CD4-positive, alpha-beta T cell (primary cell): ENCODE measurements at regions not wholly inside any gene's neighbourhood (a gene's known extent, or its start where the extent isn't known, plus 50 kb on each side); places are given as distances from the start of the nearest gene placed in this dataset.

Source experiments
- ATAC-seq: fragments of 200-7000 bp; cut with Tn5 transposase; one replicate; pipeline ENCODE4 v1.10.0; 2022; ENCODE audit warnings: mild to moderate bottlenecking; ENCODE audit not compliant: poor library complexity
- CTCF ChIA-PET: fragments of 350-600 bp; sonication (Branson Sonifier 250); formaldehyde crosslinking; loops from one replicate; lab custom pipeline; 2021; ENCODE audit warnings: antibody characterized with exemption, inconsistent platforms; lab: Charles Lee
- POLR2A ChIA-PET: fragments of 350-600 bp; sonication (Branson Sonifier 250); formaldehyde crosslinking; loops from one replicate; lab custom pipeline; 2021; ENCODE audit warnings: antibody characterized with exemption, inconsistent platforms; lab: Charles Lee
- DNase-seq, 14 experiments: peaks; one replicate each; pipeline ENCODE4 v3.0.0-alpha.2; 2013 to 2020; ENCODE audit warnings: mixed read lengths in 2 of 14
- H3K27ac ChIP-seq, 2 donors: one replicate each; pipeline versions ENCODE4 v1.5.1 to v1.7.0; 2013; ENCODE audit warnings: low read length in 2 of 2, low read depth in 1 of 2, mild to moderate bottlenecking in 1 of 2
- H3K27me3 ChIP-seq, 2 experiments: 1 replicate in 1 of 2; 2 replicates in 1 of 2; pipeline versions ENCODE4 v1.6.1 to v1.7.0; 2013; ENCODE audit warnings: low read length in 2 of 2, control low read depth in 1 of 2, mild to moderate bottlenecking in 1 of 2, moderate library complexity in 1 of 2; ENCODE audit not compliant: insufficient read depth in 2 of 2, control insufficient read depth in 1 of 2
- H3K36me3 ChIP-seq: one replicate; pipeline ENCODE4 v1.6.1; 2013; ENCODE audit warnings: low read length, control low read depth; ENCODE audit not compliant: insufficient read depth
- H3K4me1 ChIP-seq: one replicate; pipeline ENCODE4 v1.6.1; 2013; ENCODE audit warnings: low read length, control low read depth; ENCODE audit not compliant: insufficient read depth
- H3K4me3 ChIP-seq: one replicate; pipeline ENCODE4 v1.5.1; 2013; ENCODE audit warnings: mild to moderate bottlenecking, low read length, moderate library complexity
- H3K9me3 ChIP-seq, 2 experiments: 1 replicate in 1 of 2; 2 replicates in 1 of 2; pipeline versions ENCODE4 v1.6.1 to v1.7.0; 2013; ENCODE audit warnings: low read length in 2 of 2, mild to moderate bottlenecking in 2 of 2, control low read depth in 1 of 2, moderate library complexity in 1 of 2; ENCODE audit not compliant: control insufficient read depth in 1 of 2, insufficient read depth in 1 of 2
- H3K27ac Mint-ChIP-seq: one replicate; pipeline ENCODE4 v1.8.0; 2020; ENCODE audit warnings: mixed read lengths
- H3K27me3 Mint-ChIP-seq: one replicate; pipeline ENCODE4 v1.8.0; 2021; ENCODE audit warnings: mixed read lengths
- H3K36me3 Mint-ChIP-seq: one replicate; pipeline ENCODE4 v1.8.0; 2021; ENCODE audit warnings: low read depth, mixed read lengths
- H3K4me1 Mint-ChIP-seq: one replicate; pipeline ENCODE4 v1.8.0; 2021; ENCODE audit warnings: low read depth, mixed read lengths
- H3K4me3 Mint-ChIP-seq: one replicate; pipeline ENCODE4 v1.8.0; 2020; ENCODE audit warnings: mild to moderate bottlenecking, mixed read lengths
- H3K9me3 Mint-ChIP-seq: one replicate; pipeline ENCODE4 v1.8.0; 2020; ENCODE audit warnings: mixed read lengths
- intact Hi-C, 2 experiments: fragments of 100-400 bp; cut with DNase I in 1 of 2; cut with micrococcal nuclease in 1 of 2; formaldehyde crosslinking; loops; one replicate each; pipeline versions ENCODE4 v1.15.1 to v1.9.0; 2023 to 2025; cut with DNase I, micrococcal nuclease
- TF ChIP-seq, protein P1 (sequence below): fragments of 200-600 bp; IDR thresholded peaks from one replicate; pipeline ENCODE4 v1.8.0; 2022; ENCODE audit warnings: antibody characterized with exemption, mild to moderate bottlenecking

DNA sequence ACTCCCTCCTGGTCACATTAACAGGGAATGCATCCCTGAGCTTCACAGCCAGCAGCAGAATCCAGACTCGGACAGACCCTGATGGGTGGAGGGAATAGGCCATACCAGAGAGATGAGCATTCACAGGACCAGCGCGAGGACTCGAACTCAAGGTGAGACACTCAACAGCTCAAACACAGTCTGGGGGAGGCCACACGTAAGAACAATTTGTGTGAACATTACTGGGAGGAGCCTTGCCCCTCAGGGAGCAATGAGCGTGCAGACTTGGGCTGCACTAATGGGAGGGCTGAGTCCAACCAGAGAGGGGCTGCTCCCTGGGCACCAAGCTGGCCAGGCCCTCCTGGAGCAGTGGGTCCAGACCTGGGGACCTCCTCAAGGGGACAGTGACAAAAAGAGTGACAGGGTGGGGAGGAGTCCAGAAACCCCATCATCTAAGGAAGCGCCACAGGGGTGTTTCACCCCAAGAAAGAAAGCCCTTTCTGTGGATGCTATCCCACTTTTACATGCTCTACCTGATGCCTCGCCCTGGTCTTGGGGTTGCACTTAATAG is 118.4 kb downstream of the MRPL14 start:
- intact Hi-C loops, result no loop called here
- Histone ChIP-seq H3K4me1 (no peaks in the 10 kb centered on the region), H3K36me3 (no peaks in the 10 kb centered on the region), H3K9me3 (no peaks in the 10 kb centered on the region), H3K27me3 (peaks cover 17 to 25% of the 10 kb centered on the region in 2 experiments), H3K27ac (no peak overlapping the region), H3K4me3 (no peak overlapping the region)
- no peak overlapping the region for H3K27ac Mint-ChIP-seq
- H3K27me3 Mint-ChIP-seq, result peaks cover 26% of the 10 kb centered on the region
- ChIA-PET CTCF (no interaction called here), POLR2A (no interaction called here)
- peaks cover 2% of the 10 kb centered on the region for H3K4me1 Mint-ChIP-seq
- no peaks in the 10 kb centered on the region for H3K36me3 Mint-ChIP-seq
- H3K4me3 Mint-ChIP-seq, result no peak overlapping the region
- H3K9me3 Mint-ChIP-seq, result no peaks in the 10 kb centered on the region
- TF ChIP-seq, protein P1, sequence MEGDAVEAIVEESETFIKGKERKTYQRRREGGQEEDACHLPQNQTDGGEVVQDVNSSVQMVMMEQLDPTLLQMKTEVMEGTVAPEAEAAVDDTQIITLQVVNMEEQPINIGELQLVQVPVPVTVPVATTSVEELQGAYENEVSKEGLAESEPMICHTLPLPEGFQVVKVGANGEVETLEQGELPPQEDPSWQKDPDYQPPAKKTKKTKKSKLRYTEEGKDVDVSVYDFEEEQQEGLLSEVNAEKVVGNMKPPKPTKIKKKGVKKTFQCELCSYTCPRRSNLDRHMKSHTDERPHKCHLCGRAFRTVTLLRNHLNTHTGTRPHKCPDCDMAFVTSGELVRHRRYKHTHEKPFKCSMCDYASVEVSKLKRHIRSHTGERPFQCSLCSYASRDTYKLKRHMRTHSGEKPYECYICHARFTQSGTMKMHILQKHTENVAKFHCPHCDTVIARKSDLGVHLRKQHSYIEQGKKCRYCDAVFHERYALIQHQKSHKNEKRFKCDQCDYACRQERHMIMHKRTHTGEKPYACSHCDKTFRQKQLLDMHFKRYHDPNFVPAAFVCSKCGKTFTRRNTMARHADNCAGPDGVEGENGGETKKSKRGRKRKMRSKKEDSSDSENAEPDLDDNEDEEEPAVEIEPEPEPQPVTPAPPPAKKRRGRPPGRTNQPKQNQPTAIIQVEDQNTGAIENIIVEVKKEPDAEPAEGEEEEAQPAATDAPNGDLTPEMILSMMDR, result no peak
- no peak for DNase-seq
- no peak for ATAC-seq

DNA sequence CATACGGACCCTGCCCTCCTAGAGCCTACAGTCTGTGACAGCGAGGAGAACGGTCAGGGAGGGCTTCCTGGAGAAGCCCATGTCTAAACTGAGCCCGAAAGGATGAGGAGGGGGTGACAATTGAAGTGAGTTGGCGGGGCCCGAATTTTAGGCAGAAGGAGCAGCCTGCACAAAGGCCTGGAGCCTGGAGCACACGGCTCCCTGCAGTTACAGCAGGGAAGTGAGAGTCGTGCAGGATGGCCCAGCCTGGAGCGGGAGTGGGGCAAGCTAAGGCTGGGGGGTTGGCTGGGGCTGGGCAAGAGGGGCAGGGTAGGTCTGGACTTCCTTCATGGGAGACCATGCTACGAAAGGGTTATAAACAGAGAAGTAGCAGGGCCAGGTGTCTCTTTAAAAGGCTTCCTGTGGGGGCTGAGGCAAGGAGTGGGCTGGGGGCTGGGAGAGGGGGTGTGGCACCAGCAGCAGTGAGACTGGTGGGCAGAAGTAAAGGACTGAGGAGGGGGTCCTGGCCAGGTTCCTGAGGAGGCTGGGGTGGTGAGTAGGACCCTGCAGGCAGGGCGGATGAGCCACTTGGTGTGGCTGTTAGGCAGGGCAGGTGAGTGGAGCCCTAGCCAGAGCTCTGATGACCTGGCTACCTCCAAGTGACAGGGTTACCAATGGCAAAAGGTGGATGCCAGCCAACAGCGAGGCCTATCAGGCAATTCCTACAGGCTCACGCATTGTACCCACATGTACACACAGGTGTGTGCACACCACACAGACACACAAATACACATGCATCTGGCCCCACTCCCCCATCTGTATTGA is 119.2 kb downstream of the MRPL14 start:
- ChIA-PET POLR2A (no interaction called here), CTCF (no interaction called here)
- no peaks in the 10 kb centered on the region for H3K36me3 ChIP-seq
- H3K27me3 ChIP-seq, result peaks cover 26 to 31% of the 10 kb centered on the region in 2 experiments
- intact Hi-C loops, result no loop called here
- Mint-ChIP-seq H3K4me3 (no peak overlapping the region), H3K27ac (no peak overlapping the region), H3K4me1 (peaks cover 4% of the 10 kb centered on the region), H3K9me3 (no peaks in the 10 kb centered on the region), H3K27me3 (peaks cover 35% of the 10 kb centered on the region), H3K36me3 (no peaks in the 10 kb centered on the region)
- no peak overlapping the region for H3K4me3 ChIP-seq
- no peaks in the 10 kb centered on the region for H3K9me3 ChIP-seq
- peaks cover 5% of the 10 kb centered on the region for H3K4me1 ChIP-seq
- H3K27ac ChIP-seq, result no peak overlapping the region
- DNase-seq (no peak), ATAC-seq (no peak)
- TF ChIP-seq, protein P1, result no peak

DNA sequence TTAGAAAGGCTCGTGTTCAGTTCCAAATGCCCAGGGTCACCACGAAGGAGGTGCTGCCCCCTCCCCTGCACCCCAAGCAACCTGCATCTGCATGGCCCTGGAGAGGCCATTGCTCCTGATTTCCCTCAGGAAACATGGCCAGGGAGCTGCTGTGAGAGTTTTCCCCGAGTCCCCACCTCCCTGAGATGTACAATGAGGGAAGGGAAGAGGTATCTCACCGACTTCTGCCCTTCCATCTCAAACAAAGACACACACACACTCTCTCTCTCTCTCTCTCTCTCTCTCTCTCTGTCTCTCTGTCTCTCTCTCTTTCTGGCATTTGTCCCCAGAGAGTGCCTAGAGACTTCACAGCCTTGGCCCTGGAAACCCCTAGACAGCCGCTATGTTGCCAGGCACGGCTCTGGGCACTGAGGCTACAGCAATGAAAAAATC is 120.4 kb downstream of the MRPL14 start:
- Mint-ChIP-seq H3K9me3 (no peaks in the 10 kb centered on the region), H3K27me3 (peaks cover 38% of the 10 kb centered on the region), H3K4me1 (peaks cover 4% of the 10 kb centered on the region), H3K36me3 (no peaks in the 10 kb centered on the region), H3K27ac (no peak overlapping the region), H3K4me3 (no peak overlapping the region)
- ATAC-seq (no peak), DNase-seq (no peak)
- ChIA-PET CTCF (no interaction called here), POLR2A (no interaction called here)
- TF ChIP-seq, protein P1, result no peak
- intact Hi-C loops, result no loop called here
- Histone ChIP-seq H3K27me3 (peaks cover 35 to 37% of the 10 kb centered on the region in 2 experiments), H3K4me1 (peaks cover 16% of the 10 kb centered on the region), H3K27ac (no peak overlapping the region), H3K36me3 (no peaks in the 10 kb centered on the region), H3K4me3 (no peak overlapping the region), H3K9me3 (no peaks in the 10 kb centered on the region)
